HEK293 (cell line): ENCODE measurements at regions not wholly inside any gene's neighbourhood (a gene's known extent, or its start where the extent isn't known, plus 50 kb on each side); places are given as distances from the start of the nearest gene placed in this dataset.

Experiments
- CTCF ChIA-PET: fragments of 350-600 bp; formaldehyde crosslinking; extraction: SDS; loops from one replicate; lab custom pipeline; 2021; ENCODE audit warnings: antibody characterized with exemption; lab: Yijun Ruan, JAX
- POLR2A ChIA-PET: fragments of 300-600 bp; formaldehyde crosslinking; extraction: SDS; loops from one replicate; lab custom pipeline; 2020; ENCODE audit warnings: antibody characterized with exemption, inconsistent platforms; lab: Yijun Ruan, JAX
- H3K27ac ChIP-seq: fragments of 200-500 bp; sonication (Bioruptor generic); 2 replicates; pipeline ENCODE4 v1.5.1; 2014; ENCODE audit warnings: low read depth, low read length, control low read depth, inconsistent platforms; ENCODE audit errors: extremely low read depth
- H3K36me3 ChIP-seq, 2 experiments: fragments of 200-500 bp in 1 of 2; sonication (Bioruptor generic) in 1 of 2; 1 replicate in 1 of 2; 2 replicates in 1 of 2; pipeline ENCODE4 v1.5.1; 2014 to 2017; ENCODE audit warnings: inconsistent platforms in 2 of 2, low read length in 2 of 2; ENCODE audit not compliant: control insufficient read depth in 2 of 2, insufficient read depth in 1 of 2
- H3K4me1 ChIP-seq: fragments of 200-500 bp; sonication (Bioruptor generic); 2 replicates; pipeline ENCODE4 v1.5.1; 2014; ENCODE audit warnings: mild to moderate bottlenecking, low read length, inconsistent platforms; ENCODE audit not compliant: control insufficient read depth, insufficient read depth
- H3K4me3 ChIP-seq: 2 replicates; pipeline ENCODE4 v1.5.1; 2011; ENCODE audit warnings: low read depth, mild to moderate bottlenecking, control low read depth, low read length, moderate library complexity
- H3K9me3 ChIP-seq: fragments of 200-500 bp; sonication (Bioruptor generic); 2 replicates; pipeline ENCODE4 v1.5.1; 2014; ENCODE audit warnings: low read depth, low read length, inconsistent platforms; ENCODE audit not compliant: control insufficient read depth, insufficient read depth
- HIC1 ChIP-seq: fragments of 450-650 bp; formaldehyde crosslinking; IDR thresholded peaks from 2 replicates; pipeline ENCODE4 v1.5.1; 2016; ENCODE audit warnings: missing biosample characterization, missing genetic modification characterization
- KLF17 ChIP-seq: fragments of 450-650 bp; formaldehyde crosslinking; IDR thresholded peaks from 2 replicates; pipeline ENCODE4 v1.5.1; 2016; ENCODE audit warnings: missing biosample characterization, missing genetic modification characterization
- MEIS1 ChIP-seq: sonication (generic); formaldehyde crosslinking; IDR thresholded peaks from 2 replicates; pipeline ENCODE4 v1.8.1; 2022; ENCODE audit warnings: missing genetic modification reagents, mild to moderate bottlenecking, borderline replicate concordance
- PRDM6 ChIP-seq: fragments of 450-650 bp; formaldehyde crosslinking; IDR thresholded peaks from 2 replicates; pipeline ENCODE4 v1.5.1; 2017; ENCODE audit warnings: missing biosample characterization, missing genetic modification characterization
- SALL2 ChIP-seq: fragments of 450-650 bp; formaldehyde crosslinking; IDR thresholded peaks from 2 replicates; pipeline ENCODE4 v1.5.0; 2017; ENCODE audit warnings: missing biosample characterization, mild to moderate bottlenecking, missing genetic modification characterization, borderline replicate concordance
- SP3 ChIP-seq: fragments of 450-650 bp; formaldehyde crosslinking; IDR thresholded peaks from 2 replicates; pipeline ENCODE4 v1.5.1; 2016; ENCODE audit warnings: missing biosample characterization, missing genetic modification characterization
- TSHZ1 ChIP-seq: fragments of 450-650 bp; formaldehyde crosslinking; IDR thresholded peaks from 2 replicates; pipeline ENCODE4 v1.5.1; 2016; ENCODE audit warnings: missing biosample characterization, missing genetic modification characterization, borderline replicate concordance
- ZNF121 ChIP-seq: fragments of 450-650 bp; formaldehyde crosslinking; IDR thresholded peaks from 2 replicates; pipeline ENCODE4 v1.5.1; 2016; ENCODE audit warnings: missing biosample characterization, missing genetic modification characterization
- ZNF48 ChIP-seq: fragments of 450-650 bp; formaldehyde crosslinking; IDR thresholded peaks from 2 replicates; pipeline ENCODE4 v1.5.1; 2016; ENCODE audit warnings: missing biosample characterization, missing genetic modification characterization
- ZNF560 ChIP-seq: fragments of 450-650 bp; formaldehyde crosslinking; IDR thresholded peaks from 2 replicates; pipeline ENCODE4 v1.5.1; 2017; ENCODE audit warnings: missing biosample characterization, missing genetic modification characterization, borderline replicate concordance
- ZNF621 ChIP-seq: fragments of 450-650 bp; formaldehyde crosslinking; IDR thresholded peaks from 2 replicates; pipeline ENCODE4 v1.5.1; 2017; ENCODE audit warnings: missing biosample characterization, missing genetic modification characterization
- ZNF629 ChIP-seq: fragments of 450-650 bp; formaldehyde crosslinking; IDR thresholded peaks from 2 replicates; pipeline ENCODE4 v1.5.1; 2017; ENCODE audit warnings: missing biosample characterization, missing genetic modification characterization
- ZNF664 ChIP-seq: fragments of 450-650 bp; formaldehyde crosslinking; IDR thresholded peaks from 2 replicates; pipeline ENCODE4 v1.5.1; 2016; ENCODE audit warnings: missing biosample characterization, missing genetic modification characterization
- TF ChIP-seq, protein P1 (sequence below): fragments of 450-650 bp; formaldehyde crosslinking; IDR thresholded peaks from 2 replicates; pipeline ENCODE4 v1.5.1; 2016; ENCODE audit warnings: missing biosample characterization, missing genetic modification characterization
- TF ChIP-seq, protein P2 (sequence below): fragments of 450-650 bp; formaldehyde crosslinking; conservative IDR thresholded peaks from 2 replicates; pipeline ENCODE4 v1.5.1; 2016; ENCODE audit warnings: low read depth, missing biosample characterization, missing genetic modification characterization
- TF ChIP-seq, protein P3 (sequence below): fragments of 450-650 bp; formaldehyde crosslinking; IDR thresholded peaks from 2 replicates; pipeline ENCODE4 v1.5.1; 2016; ENCODE audit warnings: missing biosample characterization, missing genetic modification characterization

DNA sequence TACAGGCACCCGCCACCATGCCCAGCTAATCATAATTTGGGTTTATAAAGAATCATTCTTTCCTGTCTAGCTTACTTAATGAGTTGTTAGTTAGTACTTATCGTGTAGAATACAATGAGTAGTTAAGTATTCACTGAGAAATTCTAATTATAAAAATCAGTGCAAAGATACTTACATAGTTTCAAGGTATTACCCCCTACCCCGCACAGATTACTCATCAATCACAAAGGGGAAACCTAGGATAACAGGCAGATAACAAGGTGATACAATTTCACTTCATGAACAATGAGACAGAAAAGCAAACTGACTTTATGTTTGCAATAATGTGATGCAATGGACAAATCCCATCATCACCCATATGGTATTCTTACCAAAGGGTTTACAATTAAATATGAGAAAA is 109.6 kb downstream of the FAM174A start:
- TF ChIP-seq, protein P1, sequence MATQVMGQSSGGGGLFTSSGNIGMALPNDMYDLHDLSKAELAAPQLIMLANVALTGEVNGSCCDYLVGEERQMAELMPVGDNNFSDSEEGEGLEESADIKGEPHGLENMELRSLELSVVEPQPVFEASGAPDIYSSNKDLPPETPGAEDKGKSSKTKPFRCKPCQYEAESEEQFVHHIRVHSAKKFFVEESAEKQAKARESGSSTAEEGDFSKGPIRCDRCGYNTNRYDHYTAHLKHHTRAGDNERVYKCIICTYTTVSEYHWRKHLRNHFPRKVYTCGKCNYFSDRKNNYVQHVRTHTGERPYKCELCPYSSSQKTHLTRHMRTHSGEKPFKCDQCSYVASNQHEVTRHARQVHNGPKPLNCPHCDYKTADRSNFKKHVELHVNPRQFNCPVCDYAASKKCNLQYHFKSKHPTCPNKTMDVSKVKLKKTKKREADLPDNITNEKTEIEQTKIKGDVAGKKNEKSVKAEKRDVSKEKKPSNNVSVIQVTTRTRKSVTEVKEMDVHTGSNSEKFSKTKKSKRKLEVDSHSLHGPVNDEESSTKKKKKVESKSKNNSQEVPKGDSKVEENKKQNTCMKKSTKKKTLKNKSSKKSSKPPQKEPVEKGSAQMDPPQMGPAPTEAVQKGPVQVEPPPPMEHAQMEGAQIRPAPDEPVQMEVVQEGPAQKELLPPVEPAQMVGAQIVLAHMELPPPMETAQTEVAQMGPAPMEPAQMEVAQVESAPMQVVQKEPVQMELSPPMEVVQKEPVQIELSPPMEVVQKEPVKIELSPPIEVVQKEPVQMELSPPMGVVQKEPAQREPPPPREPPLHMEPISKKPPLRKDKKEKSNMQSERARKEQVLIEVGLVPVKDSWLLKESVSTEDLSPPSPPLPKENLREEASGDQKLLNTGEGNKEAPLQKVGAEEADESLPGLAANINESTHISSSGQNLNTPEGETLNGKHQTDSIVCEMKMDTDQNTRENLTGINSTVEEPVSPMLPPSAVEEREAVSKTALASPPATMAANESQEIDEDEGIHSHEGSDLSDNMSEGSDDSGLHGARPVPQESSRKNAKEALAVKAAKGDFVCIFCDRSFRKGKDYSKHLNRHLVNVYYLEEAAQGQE (tag by site-specific recombination): no peak
- TF ChIP-seq, protein P2, sequence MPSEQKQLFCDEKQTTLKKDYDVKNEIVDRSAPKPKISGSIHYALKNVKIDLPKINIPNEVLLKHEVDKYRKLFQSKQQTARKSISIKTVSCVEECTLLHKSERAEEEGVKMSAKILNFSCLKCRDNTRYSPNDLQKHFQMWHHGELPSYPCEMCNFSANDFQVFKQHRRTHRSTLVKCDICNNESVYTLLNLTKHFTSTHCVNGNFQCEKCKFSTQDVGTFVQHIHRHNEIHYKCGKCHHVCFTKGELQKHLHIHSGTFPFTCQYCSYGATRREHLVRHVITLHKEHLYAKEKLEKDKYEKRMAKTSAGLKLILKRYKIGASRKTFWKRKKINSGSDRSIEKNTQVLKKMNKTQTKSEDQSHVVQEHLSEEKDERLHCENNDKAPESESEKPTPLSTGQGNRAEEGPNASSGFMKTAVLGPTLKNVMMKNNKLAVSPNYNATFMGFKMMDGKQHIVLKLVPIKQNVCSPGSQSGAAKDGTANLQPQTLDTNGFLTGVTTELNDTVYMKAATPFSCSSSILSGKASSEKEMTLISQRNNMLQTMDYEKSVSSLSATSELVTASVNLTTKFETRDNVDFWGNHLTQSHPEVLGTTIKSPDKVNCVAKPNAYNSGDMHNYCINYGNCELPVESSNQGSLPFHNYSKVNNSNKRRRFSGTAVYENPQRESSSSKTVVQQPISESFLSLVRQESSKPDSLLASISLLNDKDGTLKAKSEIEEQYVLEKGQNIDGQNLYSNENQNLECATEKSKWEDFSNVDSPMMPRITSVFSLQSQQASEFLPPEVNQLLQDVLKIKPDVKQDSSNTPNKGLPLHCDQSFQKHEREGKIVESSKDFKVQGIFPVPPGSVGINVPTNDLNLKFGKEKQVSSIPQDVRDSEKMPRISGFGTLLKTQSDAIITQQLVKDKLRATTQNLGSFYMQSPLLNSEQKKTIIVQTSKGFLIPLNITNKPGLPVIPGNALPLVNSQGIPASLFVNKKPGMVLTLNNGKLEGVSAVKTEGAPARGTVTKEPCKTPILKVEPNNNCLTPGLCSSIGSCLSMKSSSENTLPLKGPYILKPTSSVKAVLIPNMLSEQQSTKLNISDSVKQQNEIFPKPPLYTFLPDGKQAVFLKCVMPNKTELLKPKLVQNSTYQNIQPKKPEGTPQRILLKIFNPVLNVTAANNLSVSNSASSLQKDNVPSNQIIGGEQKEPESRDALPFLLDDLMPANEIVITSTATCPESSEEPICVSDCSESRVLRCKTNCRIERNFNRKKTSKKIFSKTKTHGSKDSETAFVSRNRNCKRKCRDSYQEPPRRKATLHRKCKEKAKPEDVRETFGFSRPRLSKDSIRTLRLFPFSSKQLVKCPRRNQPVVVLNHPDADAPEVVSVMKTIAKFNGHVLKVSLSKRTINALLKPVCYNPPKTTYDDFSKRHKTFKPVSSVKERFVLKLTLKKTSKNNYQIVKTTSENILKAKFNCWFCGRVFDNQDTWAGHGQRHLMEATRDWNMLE (tag by site-specific recombination): no peak
- TF ChIP-seq HIC1 (tag by site-specific recombination) (no peak), MEIS1 (CRISPR knock-in tag) (no peak), ZNF664 (tag by site-specific recombination) (no peak), SP3 (tag by site-specific recombination) (no peak), ZNF621 (no peak), ZNF121 (no peak), ZNF48 (tag by site-specific recombination) (no peak)
- no peaks in the 10 kb centered on the region for H3K9me3 ChIP-seq
- no peak overlapping the region for H3K27ac ChIP-seq
- H3K36me3 ChIP-seq: no peaks in the 10 kb centered on the region
- no peak overlapping the region for H3K4me3 ChIP-seq
- POLR2A ChIA-PET: no interaction called here
- CTCF ChIA-PET: no interaction called here
- no peaks in the 10 kb centered on the region for H3K4me1 ChIP-seq

DNA sequence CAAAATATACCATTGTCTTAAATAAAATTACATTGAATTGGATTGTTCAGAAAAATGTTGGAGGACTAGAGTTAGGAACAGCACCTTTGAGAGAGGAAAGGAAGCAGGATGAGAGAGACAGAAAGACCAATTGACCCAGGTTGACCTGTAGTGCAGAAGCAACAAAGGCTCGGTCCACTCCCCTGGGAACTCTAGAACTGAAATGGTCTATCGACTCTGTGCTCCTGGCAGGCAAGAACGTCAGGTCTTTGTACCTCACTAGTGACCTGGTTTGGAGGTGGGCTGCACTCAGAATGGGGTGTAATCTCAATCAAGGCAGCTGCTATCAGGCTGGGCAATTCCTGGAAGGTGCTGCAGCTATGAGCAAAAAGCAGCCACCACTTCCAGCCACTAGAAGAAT is 110.8 kb downstream of the FAM174A start:
- H3K4me1 ChIP-seq: no peaks in the 10 kb centered on the region
- H3K27ac ChIP-seq: no peak overlapping the region
- H3K4me3 ChIP-seq: no peak overlapping the region
- H3K9me3 ChIP-seq: no peaks in the 10 kb centered on the region
- CTCF ChIA-PET: no interaction called here
- H3K36me3 ChIP-seq: no peaks in the 10 kb centered on the region
- POLR2A ChIA-PET: no interaction called here
- no peak for TF ChIP-seq ZNF629 (tag by site-specific recombination)
- TF ChIP-seq ZNF560 (tag by site-specific recombination): no peak
- TF ChIP-seq KLF17 (tag by site-specific recombination): no peak
- TF ChIP-seq PRDM6 (tag by site-specific recombination): no peak
- no peak for TF ChIP-seq SP3 (tag by site-specific recombination)
- TF ChIP-seq SALL2 (tag by site-specific recombination): no peak
- TF ChIP-seq TSHZ1 (tag by site-specific recombination): no peak
- TF ChIP-seq, protein P3, sequence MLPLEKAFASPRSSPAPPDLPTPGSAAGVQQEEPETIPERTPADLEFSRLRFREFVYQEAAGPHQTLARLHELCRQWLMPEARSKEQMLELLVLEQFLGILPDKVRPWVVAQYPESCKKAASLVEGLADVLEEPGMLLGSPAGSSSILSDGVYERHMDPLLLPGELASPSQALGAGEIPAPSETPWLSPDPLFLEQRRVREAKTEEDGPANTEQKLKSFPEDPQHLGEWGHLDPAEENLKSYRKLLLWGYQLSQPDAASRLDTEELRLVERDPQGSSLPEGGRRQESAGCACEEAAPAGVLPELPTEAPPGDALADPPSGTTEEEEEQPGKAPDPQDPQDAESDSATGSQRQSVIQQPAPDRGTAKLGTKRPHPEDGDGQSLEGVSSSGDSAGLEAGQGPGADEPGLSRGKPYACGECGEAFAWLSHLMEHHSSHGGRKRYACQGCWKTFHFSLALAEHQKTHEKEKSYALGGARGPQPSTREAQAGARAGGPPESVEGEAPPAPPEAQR (tag by site-specific recombination): no peak
